NCI-H524 (cell line): ENCODE measurements at regions not wholly inside any gene's neighbourhood (a gene's known extent, or its start where the extent isn't known, plus 50 kb on each side); places are given as distances from the start of the nearest gene placed in this dataset.
"Not testable (repeated sequence)": the region's sequence is repeated elsewhere in the genome, so short reads cannot be mapped to it uniquely, and the experiment has no call there.

ENCODE experiments used
- DNase-seq, 2 experiments: peaks; one replicate each; lab custom pipeline; 2025; lab: John Stamatoyannopoulos, UW

DNA sequence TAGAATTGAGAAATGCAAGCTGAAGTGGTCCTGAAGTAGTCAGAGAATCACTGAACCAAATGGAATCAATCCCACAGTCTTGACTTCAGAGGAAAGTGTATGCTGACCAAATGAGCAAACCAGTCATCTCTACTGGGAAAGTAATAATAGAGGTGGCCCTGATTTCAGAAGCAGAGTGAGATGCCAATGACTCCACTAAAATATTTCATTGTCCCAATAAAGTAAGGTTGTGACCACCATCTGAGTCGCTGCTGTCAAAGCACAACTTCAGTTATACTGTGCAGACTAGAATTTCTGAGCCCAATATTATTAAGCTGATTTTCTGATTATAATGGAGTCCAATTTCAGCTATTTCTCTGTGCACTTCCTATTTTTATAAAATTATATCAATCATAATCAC is 334.4 kb upstream of the THBS1 start:
- no peak for DNase-seq

DNA sequence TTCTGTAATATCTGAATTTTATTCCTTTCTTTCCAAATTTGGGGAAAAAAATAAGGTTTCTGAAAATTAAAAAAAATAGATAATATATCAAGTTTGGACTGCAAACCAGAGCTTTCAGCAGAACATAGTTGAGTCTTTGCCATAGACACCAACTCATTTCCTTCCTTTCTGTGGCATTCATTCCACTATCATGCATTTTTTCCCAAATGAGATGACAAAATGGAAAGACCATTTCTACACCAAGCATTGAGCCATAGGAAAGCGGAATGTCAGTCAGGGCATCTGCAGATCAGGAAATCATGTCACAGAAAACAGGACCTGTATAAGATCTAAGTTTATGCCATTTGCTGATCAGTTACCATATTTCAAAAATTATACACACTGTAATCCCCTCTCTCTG is 333.3 kb upstream of the THBS1 start:
- DNase-seq, result no peak

DNA sequence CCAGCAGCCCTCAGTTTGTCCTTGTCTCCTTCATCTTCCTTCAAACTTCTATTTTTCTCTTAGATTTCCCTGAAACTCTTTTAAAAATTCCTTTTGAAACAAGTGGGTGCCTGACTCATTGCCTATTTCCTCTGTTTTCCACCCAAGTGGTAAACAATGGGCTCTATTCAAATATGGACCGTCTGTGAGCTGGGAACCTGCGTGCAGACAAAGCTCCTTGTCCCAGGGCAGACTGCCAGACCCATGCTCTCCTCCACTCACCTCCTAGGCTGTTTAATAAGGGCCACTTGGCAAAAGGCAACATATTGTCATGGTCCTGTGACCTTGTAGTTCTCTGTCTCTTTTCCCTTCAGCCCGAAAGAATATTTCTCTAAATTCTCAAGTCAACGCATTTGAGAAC is 332.7 kb upstream of the THBS1 start:
- DNase-seq, result no peak

DNA sequence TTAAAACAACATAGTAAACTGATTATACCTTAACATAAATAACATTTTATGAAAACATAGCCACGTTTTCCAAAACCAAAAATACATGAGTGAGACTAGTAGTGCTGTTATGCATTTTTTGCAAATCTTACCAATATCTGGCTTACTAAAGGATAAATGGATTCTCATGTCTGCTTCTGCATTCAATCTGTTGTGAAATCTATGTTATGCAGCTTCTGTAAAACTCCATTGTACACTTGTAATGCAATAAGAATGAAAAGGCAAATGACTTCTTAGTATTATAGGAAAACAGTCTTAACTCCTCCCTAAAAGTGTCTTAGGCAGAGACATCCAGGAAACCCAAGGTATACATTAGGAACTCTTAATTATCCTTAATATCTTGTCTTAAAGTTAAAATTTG is 330.9 kb upstream of the THBS1 start:
- no peak for DNase-seq

DNA sequence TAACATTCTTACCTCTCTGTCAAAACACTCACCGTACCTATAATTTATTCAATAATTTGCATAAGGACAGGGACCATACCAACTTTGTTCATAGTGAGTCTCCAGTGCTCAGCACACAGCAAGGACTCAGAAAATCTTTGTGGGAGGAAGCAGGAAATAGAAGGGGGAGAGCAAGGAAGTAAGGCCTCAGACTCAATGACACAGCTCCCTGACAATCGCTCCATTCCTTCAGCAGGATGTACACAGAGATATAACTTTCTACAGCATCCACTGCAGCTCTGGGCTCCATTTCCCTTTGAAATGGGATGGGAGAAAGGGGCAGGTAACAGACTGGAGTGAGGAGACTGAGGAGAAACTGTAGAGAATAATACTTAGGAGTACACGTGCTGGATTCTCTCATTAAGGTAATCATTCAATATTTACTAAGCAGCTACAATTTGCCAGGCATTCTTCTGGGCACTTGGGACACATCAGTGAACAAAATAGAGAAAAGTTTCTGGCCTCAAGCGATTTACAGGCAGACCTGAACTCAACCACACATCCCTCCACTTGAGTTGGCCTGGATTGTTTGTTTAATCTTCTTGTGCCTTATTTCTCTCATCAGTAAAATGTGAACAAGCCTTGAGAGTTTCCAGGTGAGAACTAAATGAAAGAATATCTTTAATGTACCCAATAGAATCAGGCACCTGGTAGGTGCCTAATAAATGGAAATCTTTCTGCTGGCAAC is 330.3 kb upstream of the THBS1 start:
- no peak for DNase-seq

DNA sequence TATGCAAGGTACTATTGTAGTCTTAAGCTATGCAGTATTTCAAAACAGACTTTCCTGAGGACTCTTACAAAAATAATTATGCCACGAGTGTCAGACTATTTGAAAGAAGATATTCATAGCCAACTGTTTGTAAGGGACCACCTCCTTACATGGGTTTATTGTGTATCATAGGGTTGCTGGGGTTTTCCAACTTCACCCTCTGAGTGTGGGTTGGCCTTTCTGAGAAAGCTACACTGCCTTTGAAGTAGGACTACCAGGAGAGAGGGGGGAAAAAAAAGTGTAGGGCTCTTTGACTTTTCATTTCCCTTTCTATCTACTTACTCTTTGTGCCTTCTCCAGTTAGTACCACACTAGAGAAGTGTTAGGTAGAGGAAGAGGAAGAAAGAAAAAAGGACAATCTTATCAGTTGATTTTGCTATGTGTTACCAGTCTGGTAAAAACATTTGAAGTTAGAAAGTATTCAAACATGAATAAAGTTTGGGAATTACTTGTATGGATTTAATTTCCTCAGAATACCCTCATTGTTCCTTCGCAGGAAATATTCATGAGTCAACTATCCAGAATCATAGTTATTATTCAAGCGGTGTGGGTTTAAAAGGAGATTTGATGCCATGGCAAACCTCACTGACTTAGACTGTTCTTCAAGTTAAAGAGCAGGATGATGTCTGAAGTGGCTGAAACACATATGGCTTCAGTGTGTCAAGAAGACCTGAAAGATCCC is 329.3 kb upstream of the THBS1 start:
- DNase-seq, result peak in 1 of 2 experiments; percentile 24

DNA sequence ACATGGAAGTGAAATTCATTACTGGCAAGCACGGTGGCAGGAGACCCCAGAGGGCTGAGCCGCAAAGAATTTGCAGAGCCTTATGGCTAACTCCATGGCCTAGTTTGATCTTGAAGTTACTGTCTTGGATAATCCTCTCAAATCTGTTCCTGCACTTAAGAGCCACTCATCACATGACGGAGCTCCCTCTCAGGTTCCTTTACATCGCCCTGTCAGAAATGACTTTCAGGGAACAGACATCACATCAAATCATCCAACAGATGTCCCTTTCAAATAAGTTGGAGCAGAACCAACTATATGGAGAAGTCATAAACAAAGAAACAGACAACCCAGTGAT is 328.8 kb upstream of the THBS1 start:
- peak; percentile 98 to 100 for DNase-seq

DNA sequence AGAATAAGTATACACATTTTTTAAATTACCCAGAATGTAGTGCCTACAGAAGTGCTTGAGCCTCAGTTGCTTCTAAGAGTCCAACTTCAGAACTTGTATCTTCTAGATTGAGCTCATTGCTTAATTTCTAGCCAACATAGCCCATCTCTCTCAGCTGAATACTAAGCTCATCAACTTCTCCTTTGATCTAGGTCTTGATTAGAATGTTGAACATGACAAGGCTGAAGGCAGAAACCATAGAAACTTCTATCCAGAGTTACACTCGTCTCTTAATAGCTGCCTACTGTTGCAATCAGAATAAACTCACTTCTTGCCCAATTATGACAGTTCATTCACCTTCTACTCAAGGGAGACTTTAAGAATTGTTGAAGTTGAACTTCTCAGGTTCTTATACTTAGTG is 327.3 kb upstream of the THBS1 start:
- no peak for DNase-seq

DNA sequence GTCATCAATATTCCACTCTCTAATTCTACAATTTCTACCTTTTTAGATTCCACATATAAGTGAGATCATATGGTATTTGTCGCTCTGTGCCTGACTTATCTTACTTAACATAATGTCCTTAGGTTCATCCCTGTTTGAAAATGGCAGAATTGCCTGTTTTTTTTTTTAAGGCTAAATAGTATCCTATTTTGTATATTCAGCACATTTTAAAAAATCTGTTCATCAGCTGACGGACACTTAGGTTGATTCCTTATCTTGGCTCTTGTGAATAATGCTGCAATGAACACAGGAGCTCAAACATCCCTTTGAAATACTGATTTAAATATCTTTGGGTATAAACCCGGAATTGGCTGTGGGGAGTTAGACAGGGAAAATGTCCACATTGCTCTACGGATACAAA is 326.7 kb upstream of the THBS1 start:
- DNase-seq, result no peak

DNA sequence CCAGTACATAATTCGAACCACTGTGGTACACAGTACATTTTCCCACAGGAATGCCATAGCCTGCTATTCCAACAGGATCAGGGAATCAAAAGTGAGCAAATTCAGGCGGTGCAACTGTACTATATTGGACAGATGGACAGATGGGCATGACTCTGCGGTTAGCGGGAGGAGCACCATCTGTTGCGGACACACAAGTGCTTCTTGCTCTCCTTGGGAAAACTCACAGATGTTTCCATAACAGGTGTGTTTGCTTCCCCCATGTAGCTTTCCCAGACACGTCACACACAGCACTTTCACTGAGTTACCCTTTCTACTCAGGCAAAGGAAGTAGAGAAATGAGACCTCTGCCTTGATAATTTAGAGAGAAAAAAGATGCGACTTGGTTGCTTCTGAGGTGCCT is 325.1 kb upstream of the THBS1 start:
- DNase-seq, result peak; percentile 95 to 99

DNA sequence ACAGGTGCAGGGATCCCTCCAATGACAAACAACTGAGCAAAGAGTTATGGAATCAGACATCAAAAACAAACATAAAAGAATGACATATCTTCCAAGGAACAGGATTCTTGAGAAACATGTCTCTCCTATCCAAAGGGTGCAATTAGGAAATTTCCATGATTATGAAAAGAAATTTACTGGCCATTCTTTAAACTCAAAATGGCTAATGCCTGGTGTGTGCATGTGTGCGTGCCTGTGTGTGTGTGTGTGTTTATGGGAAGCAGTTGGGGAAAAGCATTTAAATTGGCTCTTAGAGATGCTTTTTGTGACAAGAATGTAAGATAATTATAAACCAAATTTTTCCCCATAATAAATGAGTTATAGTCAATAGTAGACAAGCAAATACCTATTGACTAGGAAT is 320.5 kb upstream of the THBS1 start:
- DNase-seq, result no peak

DNA sequence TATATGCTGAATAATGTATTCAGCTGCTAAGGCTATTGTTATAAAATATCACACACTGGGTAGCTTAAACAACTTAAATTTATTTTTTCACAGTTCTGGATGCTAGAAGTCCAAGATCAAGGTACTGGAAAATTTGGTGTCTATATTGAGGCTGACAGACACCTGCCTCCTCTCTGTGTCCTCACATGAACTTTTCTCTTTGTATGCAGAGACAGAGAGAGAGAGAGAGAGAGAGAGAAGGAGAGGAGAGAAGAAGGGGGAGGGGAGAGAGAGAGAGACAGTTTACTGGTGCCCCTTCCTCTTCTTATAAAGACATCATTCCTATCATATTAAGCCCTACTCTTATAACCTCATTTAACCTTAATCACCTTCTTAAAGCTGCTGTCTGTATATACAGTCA is 320.1 kb upstream of the THBS1 start:
- no peak for DNase-seq

DNA sequence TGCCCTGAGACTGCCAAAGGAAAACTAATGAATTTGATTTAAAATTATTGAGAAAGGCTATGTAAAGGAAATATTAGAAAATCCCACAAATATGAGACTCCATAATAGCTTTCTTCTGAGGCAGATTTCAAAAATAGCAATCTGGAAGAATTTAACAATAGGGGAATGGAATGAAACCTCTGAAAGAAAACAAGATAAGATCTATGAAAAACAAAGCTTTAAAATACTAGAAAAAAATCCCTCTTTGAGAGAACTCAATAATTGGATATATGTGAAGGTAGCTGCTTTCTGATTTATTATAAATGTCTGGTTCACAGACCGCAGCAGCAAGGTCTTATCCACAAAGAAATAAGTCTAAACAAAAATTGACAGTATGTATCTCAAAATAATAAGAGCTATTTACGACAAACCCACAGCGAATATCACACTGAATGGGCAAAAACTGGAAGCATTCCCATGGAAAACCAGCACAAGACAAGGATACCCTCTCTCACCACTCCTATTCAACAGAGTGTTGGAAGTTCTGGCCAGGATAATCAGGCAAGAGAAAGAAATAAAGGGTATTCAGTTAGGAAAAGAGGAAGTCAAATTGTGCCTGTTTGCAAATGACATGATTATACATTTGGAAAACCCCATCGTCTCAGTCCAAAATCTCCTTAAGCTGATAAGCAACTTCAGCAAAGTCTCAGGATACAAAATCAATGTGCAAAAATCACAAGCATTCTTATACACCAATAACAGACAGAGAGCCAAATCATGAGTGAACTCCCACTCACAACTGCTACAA is 319.3 kb upstream of the THBS1 start:
- not testable (repeated sequence) for DNase-seq

DNA sequence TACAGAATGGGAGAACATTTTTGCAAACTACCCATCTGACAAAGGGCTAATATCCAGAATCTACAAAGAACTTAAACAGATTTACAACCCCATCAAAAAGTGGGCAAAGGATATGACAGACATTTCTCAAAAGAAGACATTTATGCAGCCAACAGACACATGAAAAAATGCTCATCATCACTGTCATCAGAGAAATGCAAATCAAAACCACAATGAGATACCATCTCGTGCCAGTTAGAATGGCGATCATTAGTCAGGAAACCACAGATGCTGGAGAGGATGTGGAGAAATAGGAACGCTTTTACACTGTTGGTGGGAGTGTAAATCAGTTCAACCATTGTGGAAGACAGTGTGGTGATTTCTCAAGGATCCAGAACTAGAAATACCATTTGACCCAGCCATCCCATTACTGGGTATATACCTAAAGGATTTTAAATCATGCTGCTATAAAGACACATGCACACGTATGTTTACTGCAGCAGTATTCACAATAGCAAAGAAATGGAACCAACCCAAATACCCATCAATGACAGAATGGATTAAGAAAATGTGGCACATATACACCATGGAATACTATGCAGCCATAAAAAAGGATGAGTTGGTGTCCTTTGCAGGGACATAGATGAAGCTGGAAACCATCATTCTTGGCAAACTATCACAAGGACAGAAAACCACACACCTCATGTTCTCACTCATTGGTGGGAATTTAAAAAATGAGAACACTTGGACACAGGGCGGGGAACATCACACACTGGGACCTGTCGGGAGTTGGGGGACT is 317.7 kb upstream of the THBS1 start:
- DNase-seq, result not testable (repeated sequence)

DNA sequence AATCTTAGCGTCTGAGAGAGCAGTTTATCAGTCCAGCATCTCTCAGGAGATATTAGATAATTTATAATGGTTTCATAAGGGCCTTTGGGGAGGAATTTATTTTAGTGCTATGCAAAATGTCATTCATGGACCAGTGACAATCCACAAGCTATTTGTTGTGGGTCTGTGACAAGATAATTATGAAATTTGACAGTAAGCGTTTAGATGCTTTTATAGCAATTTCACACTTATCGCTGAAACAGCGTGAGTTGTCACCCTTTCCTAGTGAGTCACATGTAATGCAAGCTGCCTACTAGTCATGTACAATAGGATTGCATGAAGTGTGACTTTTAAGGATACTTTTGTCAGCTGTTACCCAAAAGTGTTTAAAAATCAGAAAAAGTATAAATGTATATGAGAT is 315.6 kb upstream of the THBS1 start:
- DNase-seq, result no peak

DNA sequence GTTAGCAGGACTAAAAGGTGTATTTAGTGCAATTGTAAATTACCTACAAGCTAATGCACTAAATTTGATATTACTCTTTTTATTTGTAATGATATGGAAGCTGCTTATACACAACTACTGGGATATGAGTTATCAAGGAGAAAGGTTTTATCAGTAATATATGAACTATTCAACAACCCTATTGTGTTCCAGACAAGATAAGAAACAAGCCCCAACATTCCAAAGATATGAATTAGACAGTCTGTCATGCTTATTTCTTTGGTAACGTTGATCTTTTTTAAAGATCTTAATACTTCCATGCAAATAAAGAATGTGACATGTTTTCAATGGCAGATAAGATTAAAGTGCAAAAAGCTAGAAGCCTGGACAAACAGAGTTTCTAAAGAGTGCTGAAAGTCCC is 314.0 kb upstream of the THBS1 start:
- no peak for DNase-seq

DNA sequence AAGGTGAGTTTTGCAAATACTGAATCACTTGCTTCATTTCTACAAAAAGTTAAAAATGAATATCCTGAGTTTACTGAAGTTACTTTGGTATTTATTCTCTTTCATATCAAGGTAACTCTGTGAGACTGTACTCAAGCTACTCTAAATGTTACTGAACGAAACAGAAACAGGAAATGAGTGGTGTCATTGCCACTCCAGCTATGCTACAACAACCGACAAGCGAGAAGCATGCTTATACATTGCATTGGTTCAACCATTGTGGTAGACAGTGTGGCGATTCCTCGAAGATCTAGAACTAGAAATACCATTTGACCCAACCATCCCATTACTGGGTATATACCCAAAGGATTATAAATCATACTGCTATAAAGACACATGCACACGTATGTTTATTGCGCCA is 313.2 kb upstream of the THBS1 start:
- no peak for DNase-seq

DNA sequence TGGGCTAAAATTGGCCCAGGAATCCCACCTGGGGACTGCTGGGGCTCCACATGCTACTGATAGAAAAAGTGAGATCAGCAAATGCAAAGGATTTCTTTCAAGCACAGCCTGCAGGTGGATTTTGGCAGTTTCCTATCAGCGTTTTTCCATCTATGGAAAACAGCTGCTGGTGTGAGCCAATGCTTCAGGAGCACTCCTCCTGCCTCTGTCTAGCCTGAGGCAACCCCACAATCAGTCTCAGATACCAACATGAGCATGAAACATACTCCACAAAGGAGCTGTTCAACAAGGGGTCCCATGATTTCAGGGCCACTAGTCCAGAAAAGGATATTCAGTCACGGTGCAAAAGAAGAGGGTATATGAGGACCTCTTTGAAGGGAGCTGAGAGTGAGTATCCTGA is 311.5 kb upstream of the THBS1 start:
- no peak for DNase-seq

DNA sequence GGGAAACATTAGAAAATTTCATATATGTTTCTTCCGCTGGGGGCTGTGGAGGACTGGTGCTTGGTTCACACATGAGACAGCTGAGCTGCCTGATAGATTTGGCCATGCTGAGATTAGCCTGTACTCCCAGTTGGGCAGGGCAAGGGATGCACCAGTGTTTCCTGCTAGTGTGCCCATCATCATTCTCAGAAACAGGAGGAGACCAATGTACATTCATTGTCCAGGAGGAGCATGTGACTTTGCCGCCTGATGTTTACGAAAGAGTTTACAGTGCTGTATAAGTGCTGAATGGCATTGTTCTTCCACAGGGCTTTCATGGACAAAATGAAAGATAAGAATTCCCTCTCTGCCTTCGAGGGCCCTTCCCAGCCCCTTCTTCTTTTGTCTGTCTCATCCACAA is 311.1 kb upstream of the THBS1 start:
- no peak for DNase-seq

DNA sequence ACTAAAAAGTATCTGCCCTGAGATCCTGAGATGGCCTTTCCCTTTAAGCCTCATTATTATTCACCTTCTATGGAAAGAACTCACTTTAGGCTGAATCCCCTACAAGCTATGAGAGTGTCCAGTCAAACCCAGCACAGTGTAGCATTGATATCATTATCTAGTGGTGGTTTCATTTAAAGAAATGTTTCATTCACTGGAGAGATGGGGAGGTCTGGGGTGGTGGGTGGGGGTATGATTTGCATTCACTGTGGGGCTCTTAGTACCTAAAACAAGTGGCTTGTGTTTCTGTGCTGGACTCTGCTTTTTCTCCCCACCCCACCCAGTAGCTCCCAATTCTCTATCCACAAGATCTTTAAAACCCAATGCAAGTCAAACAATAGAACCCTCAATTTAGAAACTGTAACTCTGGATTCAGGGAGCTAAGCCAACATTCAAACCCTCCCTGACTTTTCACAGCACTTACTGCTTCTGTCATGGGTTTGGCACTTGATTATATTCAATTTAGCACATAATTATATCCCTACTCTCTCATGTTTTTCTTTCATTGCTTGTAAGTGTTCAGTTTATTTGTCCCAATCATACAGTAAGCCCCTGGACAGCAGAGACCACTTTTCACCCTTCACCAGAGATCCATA is 310.5 kb upstream of the THBS1 start:
- no peak for DNase-seq

DNA sequence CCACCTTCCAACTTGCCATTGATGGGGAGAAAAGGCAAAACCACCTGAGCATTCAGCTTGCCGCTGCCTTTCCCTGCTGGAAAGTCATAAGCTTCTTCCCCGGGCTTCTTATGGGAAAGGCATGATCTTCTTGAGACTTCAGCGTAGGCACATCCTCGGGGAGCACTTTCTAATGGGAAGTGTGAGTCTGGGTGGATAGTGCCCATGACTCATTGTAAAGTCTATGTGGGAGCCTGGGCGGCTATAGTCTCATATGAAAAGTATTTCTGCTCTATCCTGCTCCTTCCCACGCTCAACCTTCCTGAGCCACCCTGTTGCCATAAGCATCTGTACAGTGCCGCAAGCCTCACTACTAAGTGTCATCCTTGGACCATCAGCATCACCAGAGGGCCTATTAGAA is 309.9 kb upstream of the THBS1 start:
- no peak for DNase-seq

DNA sequence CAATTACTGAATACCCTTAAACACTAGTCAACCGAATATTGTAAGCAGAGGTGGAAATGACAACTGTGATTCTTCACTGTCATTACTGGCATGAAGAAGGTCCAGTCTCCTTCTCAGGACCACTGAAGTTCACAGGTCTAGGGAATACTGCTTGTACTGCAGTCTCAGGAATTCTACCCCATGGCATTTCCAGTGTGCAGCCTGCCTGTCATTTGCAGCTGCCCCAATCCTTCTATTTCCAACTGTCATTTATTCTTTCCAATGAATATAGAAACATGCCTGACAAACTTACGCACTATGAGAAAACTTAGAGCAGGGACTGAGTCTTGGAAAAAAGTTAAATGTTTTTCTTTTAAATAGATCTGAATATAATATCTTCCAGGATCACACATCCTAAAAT is 308.0 kb upstream of the THBS1 start:
- DNase-seq, result no peak
